ENCODE measurements at regions not wholly inside any gene's neighbourhood (a gene's known extent, or its start where the extent isn't known, plus 50 kb on each side); places are given as distances from the start of the nearest gene placed in this dataset.

GRCh38 chr20:20939006-20939405, 167.2 kb downstream of the LINC00237 start:
- Mint-ChIP-seq H3K27me3 (ENCODE audit: low read depth) (no peaks in the 10 kb centered on the region), H3K36me3 (ENCODE audit: low read depth) (no peaks in the 10 kb centered on the region), H3K9me3 (no peaks in the 10 kb centered on the region), H3K4me1 (ENCODE audit: low read depth) (no peaks in the 10 kb centered on the region), H3K27ac (no peak overlapping the region), H3K4me3 (no peak overlapping the region)
- no peak for DNase-seq (ENCODE audit: low spot score)

GRCh38 chr20:20938599-20938998, 167.6 kb downstream of the LINC00237 start:
- Mint-ChIP-seq H3K4me3 (no peak overlapping the region), H3K27me3 (ENCODE audit: low read depth) (no peaks in the 10 kb centered on the region), H3K27ac (no peak overlapping the region), H3K36me3 (ENCODE audit: low read depth) (no peaks in the 10 kb centered on the region), H3K9me3 (no peaks in the 10 kb centered on the region), H3K4me1 (ENCODE audit: low read depth) (no peaks in the 10 kb centered on the region)
- DNase-seq (ENCODE audit: low spot score), result no peak

- H3K36me3 Mint-ChIP-seq (ENCODE audit: low read depth), result no peaks in the 10 kb centered on the region
- no peak for DNase-seq (ENCODE audit: low spot score)
- no peak overlapping the region for H3K4me3 Mint-ChIP-seq
- no peaks in the 10 kb centered on the region for H3K27me3 Mint-ChIP-seq (ENCODE audit: low read depth)
- H3K27ac Mint-ChIP-seq, result no peak overlapping the region
- no peaks in the 10 kb centered on the region for H3K9me3 Mint-ChIP-seq
- no peaks in the 10 kb centered on the region for H3K4me1 Mint-ChIP-seq (ENCODE audit: low read depth)
Measured at GRCh38 chr20:20938131-20938530, 168.0 kb downstream of the LINC00237 start.

GRCh38 chr20:20933142-20933958, 172.8 kb downstream of the LINC00237 start:
- Mint-ChIP-seq H3K4me1 (ENCODE audit: low read depth) (no peaks in the 10 kb centered on the region), H3K27me3 (ENCODE audit: low read depth) (no peaks in the 10 kb centered on the region), H3K36me3 (ENCODE audit: low read depth) (no peaks in the 10 kb centered on the region), H3K4me3 (no peak overlapping the region), H3K9me3 (no peaks in the 10 kb centered on the region), H3K27ac (no peak overlapping the region)
- no peak for DNase-seq (ENCODE audit: low spot score)

- no peaks in the 10 kb centered on the region for H3K9me3 Mint-ChIP-seq
- no peak overlapping the region for H3K27ac Mint-ChIP-seq
- no peak for DNase-seq (ENCODE audit: low spot score)
Measured at GRCh38 chr20:20932156-20932555, 174.0 kb downstream of the LINC00237 start.

GRCh38 chr20:20931632-20932031, 174.5 kb downstream of the LINC00237 start:
- no peaks in the 10 kb centered on the region for H3K27me3 Mint-ChIP-seq (ENCODE audit: low read depth)
- H3K9me3 Mint-ChIP-seq, result no peaks in the 10 kb centered on the region
- no peaks in the 10 kb centered on the region for H3K36me3 Mint-ChIP-seq (ENCODE audit: low read depth)
- H3K4me3 Mint-ChIP-seq, result no peak overlapping the region
- H3K4me1 Mint-ChIP-seq (ENCODE audit: low read depth), result no peaks in the 10 kb centered on the region
- no peak overlapping the region for H3K27ac Mint-ChIP-seq
- no peak for DNase-seq (ENCODE audit: low spot score)

More at GRCh38 chr20:20932156-20932555, 174.0 kb downstream of the LINC00237 start:
- no peaks in the 10 kb centered on the region for H3K27me3 Mint-ChIP-seq (ENCODE audit: low read depth)
- no peak overlapping the region for H3K4me3 Mint-ChIP-seq
- no peaks in the 10 kb centered on the region for H3K4me1 Mint-ChIP-seq (ENCODE audit: low read depth)
- no peaks in the 10 kb centered on the region for H3K36me3 Mint-ChIP-seq (ENCODE audit: low read depth)

- Mint-ChIP-seq H3K36me3 (ENCODE audit: low read depth) (no peaks in the 10 kb centered on the region), H3K4me1 (ENCODE audit: low read depth) (no peaks in the 10 kb centered on the region), H3K27me3 (ENCODE audit: low read depth) (no peaks in the 10 kb centered on the region), H3K9me3 (no peaks in the 10 kb centered on the region), H3K27ac (no peak overlapping the region), H3K4me3 (no peak overlapping the region)
- no peak for DNase-seq (ENCODE audit: low spot score)
Measured at GRCh38 chr20:20931024-20931423, 175.1 kb downstream of the LINC00237 start.

- Mint-ChIP-seq H3K27ac (no peak overlapping the region), H3K4me1 (ENCODE audit: low read depth) (no peaks in the 10 kb centered on the region), H3K36me3 (ENCODE audit: low read depth) (no peaks in the 10 kb centered on the region), H3K9me3 (no peaks in the 10 kb centered on the region), H3K4me3 (no peak overlapping the region), H3K27me3 (ENCODE audit: low read depth) (no peaks in the 10 kb centered on the region)
- DNase-seq (ENCODE audit: low spot score), result no peak
Measured at GRCh38 chr20:20930500-20930899, 175.7 kb downstream of the LINC00237 start.

- DNase-seq (ENCODE audit: low spot score), result no peak
- H3K9me3 Mint-ChIP-seq, result no peaks in the 10 kb centered on the region
- no peak overlapping the region for H3K4me3 Mint-ChIP-seq
- no peaks in the 10 kb centered on the region for H3K36me3 Mint-ChIP-seq (ENCODE audit: low read depth)
- no peaks in the 10 kb centered on the region for H3K27me3 Mint-ChIP-seq (ENCODE audit: low read depth)
- H3K27ac Mint-ChIP-seq, result no peak overlapping the region
- H3K4me1 Mint-ChIP-seq (ENCODE audit: low read depth), result no peaks in the 10 kb centered on the region
Measured at GRCh38 chr20:20929341-20929740, 176.8 kb downstream of the LINC00237 start.

GRCh38 chr20:20926222-20926905, 179.8 kb downstream of the LINC00237 start:
- Mint-ChIP-seq H3K27me3 (ENCODE audit: low read depth) (no peaks in the 10 kb centered on the region), H3K36me3 (ENCODE audit: low read depth) (no peaks in the 10 kb centered on the region), H3K4me1 (ENCODE audit: low read depth) (no peaks in the 10 kb centered on the region), H3K9me3 (no peaks in the 10 kb centered on the region), H3K4me3 (no peak overlapping the region), H3K27ac (no peak overlapping the region)
- DNase-seq (ENCODE audit: low spot score), result no peak

GRCh38 chr20:20920433-20920832, 185.7 kb downstream of the LINC00237 start:
- H3K4me1 Mint-ChIP-seq (ENCODE audit: low read depth), result no peaks in the 10 kb centered on the region
- H3K27ac Mint-ChIP-seq, result no peak overlapping the region
- H3K36me3 Mint-ChIP-seq (ENCODE audit: low read depth), result no peaks in the 10 kb centered on the region
- DNase-seq (ENCODE audit: low spot score), result no peak
- peaks cover 12% of the 10 kb centered on the region for H3K9me3 Mint-ChIP-seq
- H3K4me3 Mint-ChIP-seq, result no peak overlapping the region
- peaks cover 4% of the 10 kb centered on the region for H3K27me3 Mint-ChIP-seq (ENCODE audit: low read depth)

GRCh38 chr20:20915844-20916243, 190.3 kb downstream of the LINC00237 start:
- Mint-ChIP-seq H3K27ac (no peak overlapping the region), H3K4me3 (no peak overlapping the region), H3K27me3 (ENCODE audit: low read depth) (peaks cover 4% of the 10 kb centered on the region), H3K36me3 (ENCODE audit: low read depth) (no peaks in the 10 kb centered on the region), H3K9me3 (peaks cover 12% of the 10 kb centered on the region), H3K4me1 (ENCODE audit: low read depth) (no peaks in the 10 kb centered on the region)
- DNase-seq (ENCODE audit: low spot score), result no peak

- H3K27ac Mint-ChIP-seq, result no peak overlapping the region
- H3K9me3 Mint-ChIP-seq, result no peaks in the 10 kb centered on the region
- H3K27me3 Mint-ChIP-seq (ENCODE audit: low read depth), result no peaks in the 10 kb centered on the region
- no peak overlapping the region for H3K4me3 Mint-ChIP-seq
- no peak for DNase-seq (ENCODE audit: low spot score)
- no peaks in the 10 kb centered on the region for H3K4me1 Mint-ChIP-seq (ENCODE audit: low read depth)
- no peaks in the 10 kb centered on the region for H3K36me3 Mint-ChIP-seq (ENCODE audit: low read depth)
Measured at GRCh38 chr20:20904501-20904831, 192.0 kb upstream of the RALGAPA2 start.

GRCh38 chr20:20903773-20904500, 191.5 kb upstream of the RALGAPA2 start:
- no peaks in the 10 kb centered on the region for H3K27me3 Mint-ChIP-seq (ENCODE audit: low read depth)
- no peak for DNase-seq (ENCODE audit: low spot score)
- no peaks in the 10 kb centered on the region for H3K9me3 Mint-ChIP-seq
- no peaks in the 10 kb centered on the region for H3K36me3 Mint-ChIP-seq (ENCODE audit: low read depth)
- H3K27ac Mint-ChIP-seq, result no peak overlapping the region
- H3K4me1 Mint-ChIP-seq (ENCODE audit: low read depth), result no peaks in the 10 kb centered on the region
- H3K4me3 Mint-ChIP-seq, result no peak overlapping the region
